GM19023 (cell line): ENCODE measurements at regions not wholly inside any gene's neighbourhood (a gene's known extent, or its start where the extent isn't known, plus 50 kb on each side); places are given as distances from the start of the nearest gene placed in this dataset.

Experiments used
- ATAC-seq: cut with Tn5 transposase; IDR thresholded peaks from one replicate; pipeline ENCODE4 v1.9.1; 2021; ENCODE audit warnings: mild to moderate bottlenecking, moderate library complexity; ENCODE audit not compliant: unreplicated experiment

- no peak for ATAC-seq
These were observed 377.9 kb downstream of the DNAJB9 start for GRCh38 chr7:108947526-108947925.

- no peak for ATAC-seq
These were observed 402.3 kb downstream of the DNAJB9 start for GRCh38 chr7:108972004-108972403.

GRCh38 chr7:108973075-108973474 lies 403.4 kb downstream of the DNAJB9 start:
- ATAC-seq: no peak

- no peak for ATAC-seq
These were observed 405.0 kb downstream of the DNAJB9 start for GRCh38 chr7:108974641-108975040.

- ATAC-seq: no peak
These were observed 415.4 kb downstream of the DNAJB9 start for GRCh38 chr7:108985037-108985436.

GRCh38 chr7:108989319-108989718 lies 419.6 kb downstream of the DNAJB9 start:
- ATAC-seq: no peak

GRCh38 chr7:108997480-108997879 lies 427.8 kb downstream of the DNAJB9 start:
- ATAC-seq: no peak

GRCh38 chr7:109003742-109004141 lies 434.1 kb downstream of the DNAJB9 start:
- no peak for ATAC-seq

- no peak for ATAC-seq
These were observed 440.0 kb downstream of the DNAJB9 start for GRCh38 chr7:109009636-109010035.

GRCh38 chr7:109020251-109020650 lies 450.6 kb downstream of the DNAJB9 start:
- no peak for ATAC-seq

GRCh38 chr7:109021390-109021789 lies 451.7 kb downstream of the DNAJB9 start:
- ATAC-seq: no peak

GRCh38 chr7:109029866-109030265 lies 460.2 kb downstream of the DNAJB9 start:
- no peak for ATAC-seq

- no peak for ATAC-seq
These were observed 475.0 kb downstream of the DNAJB9 start for GRCh38 chr7:109044691-109045090.

- ATAC-seq: no peak
These were observed 479.7 kb downstream of the DNAJB9 start for GRCh38 chr7:109049366-109049765.

- ATAC-seq: no peak
These were observed 489.4 kb downstream of the DNAJB9 start for GRCh38 chr7:109059089-109059488.

- ATAC-seq: no peak
These were observed 493.1 kb downstream of the DNAJB9 start for GRCh38 chr7:109062798-109063197.

GRCh38 chr7:109073543-109073942 lies 503.9 kb downstream of the DNAJB9 start:
- ATAC-seq: no peak

- no peak for ATAC-seq
These were observed 506.8 kb downstream of the DNAJB9 start for GRCh38 chr7:109076396-109076972.

GRCh38 chr7:109091042-109091441 lies 521.4 kb downstream of the DNAJB9 start:
- no peak for ATAC-seq

- ATAC-seq: no peak
These were observed 522.6 kb downstream of the DNAJB9 start for GRCh38 chr7:109092268-109092667.

- no peak for ATAC-seq
These were observed 531.7 kb downstream of the DNAJB9 start for GRCh38 chr7:109101332-109101731.

- ATAC-seq: no peak
These were observed 539.9 kb downstream of the DNAJB9 start for GRCh38 chr7:109109558-109109957.

GRCh38 chr7:109111086-109111485 lies 541.4 kb downstream of the DNAJB9 start:
- ATAC-seq: no peak
